ENCODE measurements at regions not wholly inside any gene's neighbourhood (a gene's known extent, or its start where the extent isn't known, plus 50 kb on each side); places are given as distances from the start of the nearest gene placed in this dataset.

DNA sequence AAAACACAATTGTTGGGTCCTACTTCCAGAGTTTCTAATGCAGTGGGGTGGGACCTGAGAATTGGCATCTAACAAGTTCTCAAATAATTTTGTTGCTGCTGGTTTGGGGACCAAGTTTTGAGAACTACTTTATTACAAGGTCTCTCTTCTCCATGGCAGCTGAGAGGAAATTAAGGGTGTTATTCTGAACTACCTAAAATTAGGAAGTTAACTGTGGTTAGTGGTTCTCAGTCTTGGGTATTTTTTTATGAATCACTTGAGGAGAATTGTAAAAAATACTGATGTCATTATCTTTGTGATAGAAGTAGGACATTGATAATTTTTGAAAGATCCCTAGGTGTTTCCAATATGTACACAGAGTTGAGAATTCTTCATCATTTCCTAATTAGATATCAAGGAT lies 210.2 kb downstream of the MC4R start:
- TF ChIP-seq, protein P1, sequence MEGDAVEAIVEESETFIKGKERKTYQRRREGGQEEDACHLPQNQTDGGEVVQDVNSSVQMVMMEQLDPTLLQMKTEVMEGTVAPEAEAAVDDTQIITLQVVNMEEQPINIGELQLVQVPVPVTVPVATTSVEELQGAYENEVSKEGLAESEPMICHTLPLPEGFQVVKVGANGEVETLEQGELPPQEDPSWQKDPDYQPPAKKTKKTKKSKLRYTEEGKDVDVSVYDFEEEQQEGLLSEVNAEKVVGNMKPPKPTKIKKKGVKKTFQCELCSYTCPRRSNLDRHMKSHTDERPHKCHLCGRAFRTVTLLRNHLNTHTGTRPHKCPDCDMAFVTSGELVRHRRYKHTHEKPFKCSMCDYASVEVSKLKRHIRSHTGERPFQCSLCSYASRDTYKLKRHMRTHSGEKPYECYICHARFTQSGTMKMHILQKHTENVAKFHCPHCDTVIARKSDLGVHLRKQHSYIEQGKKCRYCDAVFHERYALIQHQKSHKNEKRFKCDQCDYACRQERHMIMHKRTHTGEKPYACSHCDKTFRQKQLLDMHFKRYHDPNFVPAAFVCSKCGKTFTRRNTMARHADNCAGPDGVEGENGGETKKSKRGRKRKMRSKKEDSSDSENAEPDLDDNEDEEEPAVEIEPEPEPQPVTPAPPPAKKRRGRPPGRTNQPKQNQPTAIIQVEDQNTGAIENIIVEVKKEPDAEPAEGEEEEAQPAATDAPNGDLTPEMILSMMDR (IDR thresholded peaks at IDR 0.05; ENCODE audit: insufficient read depth, low read length, poor library complexity, severe bottlenecking): no peak
- TF ChIP-seq EZH2phosphoT487 (conservative IDR thresholded peaks at IDR 0.05; ENCODE audit: low read length): no peak
